HCT116 (cell line): ENCODE measurements at regions not wholly inside any gene's neighbourhood (a gene's known extent, or its start where the extent isn't known, plus 50 kb on each side); places are given as distances from the start of the nearest gene placed in this dataset.

Source experiments
- SP1 ChIP-seq: IDR thresholded peaks from 2 replicates; pipeline ENCODE4 v1.6.1; 2012; ENCODE audit warnings: low read depth
- TCF7L2 ChIP-seq: IDR thresholded peaks from 2 replicates; pipeline ENCODE4 v1.7.0; 2011; ENCODE audit warnings: borderline replicate concordance, inconsistent platforms; ENCODE audit not compliant: insufficient read depth, insufficient read length; ENCODE audit errors: extremely low read depth
- TF ChIP-seq, protein P1 (sequence below), 3 experiments: fragments of 200-600 bp in 1 of 3; sonication (generic) in 1 of 3; IDR thresholded peaks in 2 of 3; conservative IDR thresholded peaks in 1 of 3; 2 replicates each; pipeline ENCODE4 v1.5.1; 2012 to 2017; ENCODE audit warnings: low read depth in 2 of 3, low read length in 2 of 3, antibody characterized with exemption in 1 of 3, borderline replicate concordance in 1 of 3, control low read depth in 1 of 3, mild to moderate bottlenecking in 1 of 3, mixed read lengths in 1 of 3, mixed run types in 1 of 3, moderate library complexity in 1 of 3; ENCODE audit not compliant: insufficient read depth in 1 of 3

GRCh38 chr7:31443457-31443856, 70.4 kb upstream of the ITPRID1 start:
- TF ChIP-seq TCF7L2 = no peak
- TF ChIP-seq, protein P1, sequence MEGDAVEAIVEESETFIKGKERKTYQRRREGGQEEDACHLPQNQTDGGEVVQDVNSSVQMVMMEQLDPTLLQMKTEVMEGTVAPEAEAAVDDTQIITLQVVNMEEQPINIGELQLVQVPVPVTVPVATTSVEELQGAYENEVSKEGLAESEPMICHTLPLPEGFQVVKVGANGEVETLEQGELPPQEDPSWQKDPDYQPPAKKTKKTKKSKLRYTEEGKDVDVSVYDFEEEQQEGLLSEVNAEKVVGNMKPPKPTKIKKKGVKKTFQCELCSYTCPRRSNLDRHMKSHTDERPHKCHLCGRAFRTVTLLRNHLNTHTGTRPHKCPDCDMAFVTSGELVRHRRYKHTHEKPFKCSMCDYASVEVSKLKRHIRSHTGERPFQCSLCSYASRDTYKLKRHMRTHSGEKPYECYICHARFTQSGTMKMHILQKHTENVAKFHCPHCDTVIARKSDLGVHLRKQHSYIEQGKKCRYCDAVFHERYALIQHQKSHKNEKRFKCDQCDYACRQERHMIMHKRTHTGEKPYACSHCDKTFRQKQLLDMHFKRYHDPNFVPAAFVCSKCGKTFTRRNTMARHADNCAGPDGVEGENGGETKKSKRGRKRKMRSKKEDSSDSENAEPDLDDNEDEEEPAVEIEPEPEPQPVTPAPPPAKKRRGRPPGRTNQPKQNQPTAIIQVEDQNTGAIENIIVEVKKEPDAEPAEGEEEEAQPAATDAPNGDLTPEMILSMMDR (IDR thresholded peaks at IDR 0.05 in 2 of 3, conservative IDR thresholded peaks at IDR 0.05 in 1 of 3; ENCODE audit: borderline replicate concordance in 1 of 3, insufficient read depth in 1 of 3, low read depth in 2 of 3, low read length in 2 of 3) = peak; percentile 70 to 84 (median 71)
- no peak for TF ChIP-seq SP1
